GM23338 (cell line): ENCODE measurements at regions not wholly inside any gene's neighbourhood (a gene's known extent, or its start where the extent isn't known, plus 50 kb on each side); places are given as distances from the start of the nearest gene placed in this dataset.

Source experiments
- ATAC-seq: fragments of 200-7000 bp; cut with Tn5 transposase; 3 replicates; pipeline ENCODE4 v1.9.1; 2020
- DNase-seq: peaks from one replicate; pipeline ENCODE4 v3.0.0-alpha.2; 2015; ENCODE audit warnings: low spot score
- H2AFZ ChIP-seq: fragments of 200-600 bp; sonication (generic); 2 replicates; pipeline ENCODE4 v1.8.0; 2016; ENCODE audit warnings: antibody characterized with exemption, mild to moderate bottlenecking, moderate library complexity
- H3F3A ChIP-seq: fragments of 200-600 bp; sonication (generic); replicated peaks from 2 replicates; pipeline ENCODE4 v1.8.0; 2017; ENCODE audit warnings: antibody characterized with exemption, mixed run types, low read depth
- H3K27ac ChIP-seq: fragments of 200-600 bp; sonication (generic); 2 replicates; pipeline ENCODE4 v1.6.1; 2016; ENCODE audit warnings: low read depth
- H3K27me3 ChIP-seq: fragments of 200-600 bp; sonication (generic); 2 replicates; pipeline ENCODE4 v1.8.0; 2016; ENCODE audit warnings: mild to moderate bottlenecking, mixed run types, moderate library complexity; ENCODE audit not compliant: insufficient read depth
- H3K36me3 ChIP-seq: fragments of 200-600 bp; sonication (generic); 2 replicates; pipeline ENCODE4 v1.8.0; 2016; ENCODE audit warnings: mild to moderate bottlenecking; ENCODE audit not compliant: insufficient read depth
- H3K4me1 ChIP-seq: fragments of 200-600 bp; sonication (generic); 2 replicates; pipeline ENCODE4 v1.8.0; 2016; ENCODE audit warnings: mild to moderate bottlenecking, moderate library complexity; ENCODE audit not compliant: insufficient read depth
- H3K4me2 ChIP-seq: fragments of 200-600 bp; sonication (generic); 2 replicates; pipeline ENCODE4 v1.7.1; 2017; ENCODE audit warnings: mixed run types
- H3K4me3 ChIP-seq: fragments of 200-600 bp; sonication (generic); 2 replicates; pipeline ENCODE4 v1.6.1; 2016; ENCODE audit warnings: mixed run types
- H3K79me2 ChIP-seq: fragments of 200-600 bp; sonication (generic); replicated peaks from 2 replicates; pipeline ENCODE4 v1.8.0; 2017; ENCODE audit warnings: mild to moderate bottlenecking; ENCODE audit not compliant: insufficient read depth
- H3K9me2 ChIP-seq: fragments of 200-600 bp; sonication (generic); 2 replicates; pipeline ENCODE4 v1.8.0; 2017; ENCODE audit not compliant: insufficient read depth
- H4K20me1 ChIP-seq: fragments of 200-600 bp; sonication (generic); replicated peaks from 2 replicates; pipeline ENCODE4 v1.8.0; 2017; ENCODE audit warnings: mild to moderate bottlenecking; ENCODE audit not compliant: insufficient read depth
- H3K27ac Mint-ChIP-seq: 2 replicates; pipeline ENCODE4 v1.8.0; 2020; ENCODE audit warnings: inconsistent platforms, mild to moderate bottlenecking, moderate library complexity, mixed read lengths
- H3K27me3 Mint-ChIP-seq: 3 replicates; pipeline ENCODE4 v1.8.0; 2022; ENCODE audit warnings: low read depth, mild to moderate bottlenecking, moderate library complexity, mixed read lengths, inconsistent platforms; ENCODE audit not compliant: insufficient read depth, poor library complexity
- H3K36me3 Mint-ChIP-seq: 3 replicates; pipeline ENCODE4 v1.8.0; 2021; ENCODE audit warnings: low read depth, mild to moderate bottlenecking, inconsistent platforms, moderate library complexity, mixed read lengths
- H3K4me1 Mint-ChIP-seq: 3 replicates; pipeline ENCODE4 v1.8.0; 2020; ENCODE audit warnings: mild to moderate bottlenecking, inconsistent platforms, mixed read lengths
- H3K4me3 Mint-ChIP-seq: 3 replicates; pipeline ENCODE4 v1.8.0; 2021; ENCODE audit warnings: moderate library complexity, mild to moderate bottlenecking, inconsistent platforms, mixed read lengths
- H3K9me3 Mint-ChIP-seq: 3 replicates; pipeline ENCODE4 v1.8.0; 2020; ENCODE audit warnings: moderate library complexity, mild to moderate bottlenecking, inconsistent platforms, mixed read lengths
- CREB1 ChIP-seq: fragments of 250-450 bp; sonication (Bioruptor Pico); IDR thresholded peaks from 2 replicates; pipeline ENCODE4 v1.5.0; 2020; ENCODE audit warnings: low read depth, mild to moderate bottlenecking, moderate library complexity
- CTCF ChIP-seq, 2 experiments: fragments of 200-600 bp in 1 of 2; sonication (generic) in 1 of 2; conservative IDR thresholded peaks; 2 replicates each; pipeline versions ENCODE4 v1.5.1 to v1.6.1; 2016 to 2017; ENCODE audit warnings: antibody characterized with exemption in 2 of 2, low read depth in 2 of 2, mild to moderate bottlenecking in 2 of 2, moderate library complexity in 1 of 2
- EZH2 ChIP-seq: fragments of 200-600 bp; sonication (generic); IDR thresholded peaks from one replicate; pipeline ENCODE4 v1.8.0; 2017; ENCODE audit warnings: antibody characterized with exemption, mild to moderate bottlenecking, low read depth; ENCODE audit not compliant: unreplicated experiment
- EZH2phosphoT487 ChIP-seq: fragments of 200-600 bp; sonication (generic); IDR thresholded peaks from one replicate; pipeline ENCODE4 v1.8.1; 2018; ENCODE audit warnings: antibody characterized with exemption; ENCODE audit not compliant: unreplicated experiment
- JUNB ChIP-seq: IDR thresholded peaks from one replicate; pipeline ENCODE4 v1.6.1; 2016; ENCODE audit warnings: antibody characterized with exemption; ENCODE audit not compliant: unreplicated experiment
- NANOG ChIP-seq: IDR thresholded peaks from 2 replicates; pipeline ENCODE4 v1.6.1; 2016; ENCODE audit warnings: antibody characterized with exemption, borderline replicate concordance
- POLR2AphosphoS5 ChIP-seq: IDR thresholded peaks from 2 replicates; pipeline ENCODE4 v1.6.1; 2016; ENCODE audit warnings: antibody characterized with exemption, low read depth
- REST ChIP-seq: IDR thresholded peaks from one replicate; pipeline ENCODE4 v1.6.1; 2018; ENCODE audit warnings: antibody characterized with exemption; ENCODE audit not compliant: unreplicated experiment
- STAT1 ChIP-seq: IDR thresholded peaks from one replicate; pipeline ENCODE4 v1.6.1; 2016; ENCODE audit warnings: antibody characterized with exemption; ENCODE audit not compliant: unreplicated experiment
- ZNF331 ChIP-seq: fragments of 250-450 bp; sonication (Bioruptor Pico); IDR thresholded peaks from 2 replicates; pipeline ENCODE4 v1.5.0; 2020; ENCODE audit warnings: low read depth, mild to moderate bottlenecking, moderate library complexity

DNA sequence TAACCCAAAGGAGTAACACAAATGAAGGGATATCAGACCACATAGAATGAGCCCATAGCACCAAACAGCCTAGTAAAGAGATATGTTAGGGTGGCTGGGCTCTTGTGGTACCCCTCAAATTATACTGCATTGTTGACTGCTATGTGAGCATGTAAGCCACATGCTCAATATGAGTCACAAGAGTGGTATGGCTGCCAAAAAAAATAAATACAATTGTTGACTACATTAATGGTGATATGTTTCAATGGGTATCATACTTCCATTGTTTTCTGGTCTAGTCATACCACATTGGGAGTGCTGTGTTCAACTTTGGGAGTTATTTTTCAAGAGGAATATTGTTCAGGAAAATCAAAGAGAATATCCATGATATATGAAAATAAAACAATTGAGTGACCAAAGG, 162.4 kb upstream of the PIK3R1 start (continued):
- TF ChIP-seq REST (no peak), JUNB (no peak)

DNA sequence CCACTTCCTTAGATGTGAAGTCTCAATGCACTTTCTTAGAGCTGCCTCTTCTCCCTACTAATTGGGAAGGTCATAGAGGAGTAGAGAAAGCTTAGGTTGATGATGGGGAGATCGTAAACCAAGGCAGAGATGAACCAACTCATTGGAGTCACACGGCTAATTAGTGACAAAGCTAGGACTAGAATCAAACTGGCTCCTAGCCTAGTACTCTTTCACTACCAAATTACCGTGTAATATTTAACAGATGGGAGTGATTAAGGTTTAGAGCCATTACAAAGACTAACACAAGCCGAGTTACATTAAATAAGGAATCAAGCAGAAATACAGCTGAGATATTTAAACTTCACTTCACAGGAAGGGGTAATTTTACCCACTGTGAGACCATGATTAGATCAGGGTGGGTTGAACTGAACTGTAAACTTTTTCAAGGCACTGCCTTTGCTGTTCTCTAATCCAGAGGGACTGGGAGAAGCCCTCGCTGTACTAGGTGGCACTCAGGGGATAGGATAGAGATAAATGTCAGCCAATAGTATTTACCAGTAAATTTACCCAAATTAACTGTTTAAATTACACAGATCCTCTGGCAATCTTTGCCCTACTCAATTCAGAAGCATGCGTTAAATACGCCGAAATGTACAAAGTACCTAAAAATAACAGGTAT, 166.4 kb upstream of the PIK3R1 start:
- H3K27me3 Mint-ChIP-seq = peaks cover 2% of the 10 kb centered on the region
- H3K4me2 ChIP-seq = no peak overlapping the region
- H3K79me2 ChIP-seq = no peaks in the 10 kb centered on the region
- H3K27me3 ChIP-seq = no peaks in the 10 kb centered on the region
- peaks cover 60% of the 10 kb centered on the region for H3K9me3 Mint-ChIP-seq
- DNase-seq = no peak
- no peaks in the 10 kb centered on the region for H3K4me1 Mint-ChIP-seq
- H3K4me1 ChIP-seq = no peaks in the 10 kb centered on the region
- H2AFZ ChIP-seq = no peak overlapping the region
- no peak overlapping the region for H3K27ac ChIP-seq
- no peak overlapping the region for H3K4me3 ChIP-seq
- H3K9me2 ChIP-seq = 0 out of 2 replicates have a peak, but pooled peaks cover 23% of the 10 kb centered on the region
- no peaks in the 10 kb centered on the region for H3F3A ChIP-seq
- H3K4me3 Mint-ChIP-seq = no peak overlapping the region
- no peaks in the 10 kb centered on the region for H4K20me1 ChIP-seq
- ATAC-seq = no peak
- H3K36me3 ChIP-seq = no peaks in the 10 kb centered on the region
- H3K27ac Mint-ChIP-seq = no peak overlapping the region
- H3K36me3 Mint-ChIP-seq = peaks cover 37% of the 10 kb centered on the region
- no peak for TF ChIP-seq CTCF (conservative IDR thresholded peaks at IDR 0.05; ENCODE audit: low read depth in 2 of 2)
- TF ChIP-seq ZNF331 (CRISPR knock-in tag) = no peak
- no peak for TF ChIP-seq CREB1 (CRISPR knock-in tag)
- TF ChIP-seq POLR2AphosphoS5 = no peak
- TF ChIP-seq EZH2 = no peak
- no peak for TF ChIP-seq STAT1
- no peak for TF ChIP-seq REST
- TF ChIP-seq NANOG = no peak
- TF ChIP-seq EZH2phosphoT487 = no peak
